SK-N-SH treated with all-trans-retinoic acid at 6 μM for 48 hours (cell line): ENCODE measurements at regions not wholly inside any gene's neighbourhood (a gene's known extent, or its start where the extent isn't known, plus 50 kb on each side); places are given as distances from the start of the nearest gene placed in this dataset.

Source experiments
- BACH2 ChIP-seq: fragments of 250-450 bp; sonication (Bioruptor Pico); IDR thresholded peaks from 2 replicates; pipeline ENCODE4 v1.9.0; 2021; ENCODE audit warnings: mild to moderate bottlenecking, borderline replicate concordance
- ISL1 ChIP-seq: fragments of 250-450 bp; sonication (Bioruptor Pico); IDR thresholded peaks from 2 replicates; pipeline ENCODE4 v2.1.2; 2022; ENCODE audit warnings: mild to moderate bottlenecking, moderate library complexity
- PATZ1 ChIP-seq: fragments of 250-450 bp; sonication (Bioruptor Pico); IDR thresholded peaks from 2 replicates; pipeline ENCODE4 v1.8.0; 2020; ENCODE audit warnings: mild to moderate bottlenecking, moderate library complexity, borderline replicate concordance
- RARB ChIP-seq: fragments of 250-450 bp; sonication (Bioruptor Pico); IDR thresholded peaks from 2 replicates; pipeline ENCODE4 v1.8.0; 2021; ENCODE audit warnings: mild to moderate bottlenecking, moderate library complexity
- TOX ChIP-seq: fragments of 250-450 bp; sonication (Bioruptor Pico); IDR thresholded peaks from 2 replicates; pipeline ENCODE4 v1.8.0; 2021; ENCODE audit warnings: mild to moderate bottlenecking, moderate library complexity, borderline replicate concordance
- ZFP3 ChIP-seq: fragments of 250-450 bp; sonication (Bioruptor Pico); IDR thresholded peaks from 2 replicates; pipeline ENCODE4 v1.5.0; 2020; ENCODE audit warnings: mild to moderate bottlenecking, moderate library complexity
- ZFP30 ChIP-seq: fragments of 450-650 bp; formaldehyde crosslinking; IDR thresholded peaks from 2 replicates; pipeline ENCODE4 v1.5.0; 2022; ENCODE audit warnings: mild to moderate bottlenecking, moderate library complexity
- ZNF565 ChIP-seq: fragments of 450-650 bp; formaldehyde crosslinking; conservative IDR thresholded peaks from 2 replicates; pipeline ENCODE4 v1.5.0; 2020; ENCODE audit warnings: low read depth, mild to moderate bottlenecking, moderate library complexity
- ZNF70 ChIP-seq: fragments of 450-650 bp; formaldehyde crosslinking; IDR thresholded peaks from 2 replicates; pipeline ENCODE4 v1.5.0; 2020; ENCODE audit warnings: mild to moderate bottlenecking, moderate library complexity
- ZNF8 ChIP-seq: fragments of 450-650 bp; formaldehyde crosslinking; IDR thresholded peaks from 2 replicates; pipeline ENCODE4 v1.5.0; 2020; ENCODE audit warnings: mild to moderate bottlenecking, moderate library complexity

- TF ChIP-seq PATZ1 (CRISPR knock-in tag) (no peak), ZFP3 (CRISPR knock-in tag) (no peak), BACH2 (no peak), ZNF8 (no peak), RARB (no peak), TOX (no peak), ISL1 (CRISPR knock-in tag) (no peak), ZFP30 (CRISPR knock-in tag) (no peak), ZNF565 (CRISPR knock-in tag) (no peak), ZNF70 (CRISPR knock-in tag) (no peak)
Observed at GRCh38 chr2:82789851-82790205, 1669.3 kb downstream of the SUCLG1 start.
